SU-DHL-6 (cell line): ENCODE measurements at regions not wholly inside any gene's neighbourhood (a gene's known extent, or its start where the extent isn't known, plus 50 kb on each side); places are given as distances from the start of the nearest gene placed in this dataset.

Source experiments
- H2AFZ ChIP-seq: fragments of 200-600 bp; sonication (generic); 2 replicates; pipeline ENCODE4 v1.6.1; 2014; ENCODE audit warnings: low read depth, mild to moderate bottlenecking, moderate library complexity, mixed read lengths, antibody characterized with exemption, low read length; ENCODE audit not compliant: severe bottlenecking
- H3F3A ChIP-seq: fragments of 200-600 bp; shearing (Covaris generic); 2 replicates; pipeline ENCODE4 v1.6.0; 2016; ENCODE audit warnings: antibody characterized with exemption, mild to moderate bottlenecking; ENCODE audit not compliant: insufficient read depth
- H3K27ac ChIP-seq: fragments of 200-600 bp; sonication (generic); 2 replicates; pipeline ENCODE4 v1.5.1; 2016; ENCODE audit warnings: low read depth, mild to moderate bottlenecking, low read length, moderate library complexity, mixed read lengths
- H3K27me3 ChIP-seq: fragments of 200-600 bp; sonication (generic), shearing (Covaris generic); 2 replicates; pipeline ENCODE4 v1.6.0; 2014; ENCODE audit warnings: mild to moderate bottlenecking, low read length
- H3K36me3 ChIP-seq: fragments of 200-600 bp; sonication (generic); 2 replicates; pipeline ENCODE4 v1.6.1; 2014; ENCODE audit warnings: mild to moderate bottlenecking, low read length, mixed read lengths
- H3K4me2 ChIP-seq: fragments of 300-600, 200-600 bp; shearing (Covaris generic), sonication (generic); 2 replicates; pipeline ENCODE4 v1.6.0; 2014; ENCODE audit warnings: low read length, low read depth, mild to moderate bottlenecking; ENCODE audit not compliant: poor library complexity, severe bottlenecking
- H3K4me3 ChIP-seq: fragments of 200-600 bp; sonication (generic); 2 replicates; pipeline ENCODE4 v1.5.1; 2014; ENCODE audit warnings: antibody characterized with exemption, low read length, mild to moderate bottlenecking, mixed read lengths; ENCODE audit not compliant: insufficient read depth, poor library complexity, severe bottlenecking
- H3K79me2 ChIP-seq: fragments of 200-600 bp; sonication (generic); 2 replicates; pipeline ENCODE4 v1.6.1; 2014; ENCODE audit warnings: mild to moderate bottlenecking, low read length, moderate library complexity; ENCODE audit not compliant: insufficient read depth
- H3K9ac ChIP-seq: fragments of 200-600 bp; sonication (generic); 2 replicates; pipeline ENCODE4 v1.7.0; 2014; ENCODE audit warnings: mild to moderate bottlenecking, low read length
- H3K9me2 ChIP-seq: fragments of 200-600 bp; sonication (generic); replicated peaks from 2 replicates; pipeline ENCODE4 v1.6.1; 2014; ENCODE audit warnings: low read length; ENCODE audit not compliant: insufficient read depth
- H3K9me3 ChIP-seq: fragments of 200-600 bp; sonication (generic); 2 replicates; pipeline ENCODE4 v1.6.1; 2014; ENCODE audit warnings: low read length, mixed read lengths; ENCODE audit not compliant: insufficient read depth
- H4K20me1 ChIP-seq: fragments of 200-600 bp; sonication (generic); 2 replicates; pipeline ENCODE4 v1.6.1; 2014; ENCODE audit warnings: low read depth, mild to moderate bottlenecking, antibody characterized with exemption, low read length, moderate library complexity, mixed read lengths
- CTCF ChIP-seq: fragments of 200-600 bp; sonication (generic); IDR thresholded peaks from one replicate; pipeline ENCODE4 v1.5.1; 2017; ENCODE audit warnings: antibody characterized with exemption, mild to moderate bottlenecking, low read length, moderate library complexity; ENCODE audit not compliant: insufficient read depth, poor library complexity, severe bottlenecking
- EZH2phosphoT487 ChIP-seq: fragments of 200-600 bp; sonication (generic), shearing (Covaris generic); conservative IDR thresholded peaks from 2 replicates; pipeline ENCODE4 v1.6.1; 2018; ENCODE audit warnings: mild to moderate bottlenecking, antibody characterized with exemption, low read length, moderate library complexity, mixed read lengths

- Histone ChIP-seq H3F3A (no peaks in the 10 kb centered on the region), H3K9me3 (no peaks in the 10 kb centered on the region)
Measured at GRCh38 chr1:30023339-30024022, 699.9 kb downstream of the MATN1 start.

DNA sequence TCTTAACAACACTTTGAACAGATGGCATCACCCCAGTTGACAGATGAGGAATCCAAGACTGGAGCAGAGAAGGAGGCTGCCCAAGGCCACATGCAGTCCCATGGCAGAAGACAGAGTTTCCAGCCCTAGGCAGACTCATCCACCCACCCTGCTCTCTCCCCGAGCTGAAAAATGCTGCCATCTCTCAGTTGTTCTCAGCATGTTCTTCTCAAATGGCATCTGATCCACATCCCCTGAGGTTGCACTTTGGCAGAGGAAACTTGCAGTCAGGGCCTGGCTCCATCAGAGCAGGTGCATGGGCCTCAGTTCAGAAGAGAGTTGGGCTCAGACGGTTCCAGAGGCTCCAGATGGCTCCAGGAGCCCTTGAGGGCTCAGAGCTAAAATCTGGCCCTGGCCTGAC, 709.4 kb downstream of the MATN1 start:
- Histone ChIP-seq H2AFZ (no peak overlapping the region), H3K27ac (no peak overlapping the region), H3K79me2 (no peaks in the 10 kb centered on the region)

More at GRCh38 chr1:30023339-30024022, 699.9 kb downstream of the MATN1 start:
- H3K4me3 ChIP-seq: no peak overlapping the region
- H3K27me3 ChIP-seq: no peaks in the 10 kb centered on the region
- H3K36me3 ChIP-seq: no peaks in the 10 kb centered on the region
- no peak overlapping the region for H3K9ac ChIP-seq
- H3K9me2 ChIP-seq: no peaks in the 10 kb centered on the region
- no peak overlapping the region for H3K27ac ChIP-seq
- no peak overlapping the region for H2AFZ ChIP-seq
- no peak overlapping the region for H3K4me2 ChIP-seq
- H3K79me2 ChIP-seq: no peaks in the 10 kb centered on the region
- no peaks in the 10 kb centered on the region for H4K20me1 ChIP-seq
- TF ChIP-seq EZH2phosphoT487: no peak
- TF ChIP-seq CTCF: no peak

DNA sequence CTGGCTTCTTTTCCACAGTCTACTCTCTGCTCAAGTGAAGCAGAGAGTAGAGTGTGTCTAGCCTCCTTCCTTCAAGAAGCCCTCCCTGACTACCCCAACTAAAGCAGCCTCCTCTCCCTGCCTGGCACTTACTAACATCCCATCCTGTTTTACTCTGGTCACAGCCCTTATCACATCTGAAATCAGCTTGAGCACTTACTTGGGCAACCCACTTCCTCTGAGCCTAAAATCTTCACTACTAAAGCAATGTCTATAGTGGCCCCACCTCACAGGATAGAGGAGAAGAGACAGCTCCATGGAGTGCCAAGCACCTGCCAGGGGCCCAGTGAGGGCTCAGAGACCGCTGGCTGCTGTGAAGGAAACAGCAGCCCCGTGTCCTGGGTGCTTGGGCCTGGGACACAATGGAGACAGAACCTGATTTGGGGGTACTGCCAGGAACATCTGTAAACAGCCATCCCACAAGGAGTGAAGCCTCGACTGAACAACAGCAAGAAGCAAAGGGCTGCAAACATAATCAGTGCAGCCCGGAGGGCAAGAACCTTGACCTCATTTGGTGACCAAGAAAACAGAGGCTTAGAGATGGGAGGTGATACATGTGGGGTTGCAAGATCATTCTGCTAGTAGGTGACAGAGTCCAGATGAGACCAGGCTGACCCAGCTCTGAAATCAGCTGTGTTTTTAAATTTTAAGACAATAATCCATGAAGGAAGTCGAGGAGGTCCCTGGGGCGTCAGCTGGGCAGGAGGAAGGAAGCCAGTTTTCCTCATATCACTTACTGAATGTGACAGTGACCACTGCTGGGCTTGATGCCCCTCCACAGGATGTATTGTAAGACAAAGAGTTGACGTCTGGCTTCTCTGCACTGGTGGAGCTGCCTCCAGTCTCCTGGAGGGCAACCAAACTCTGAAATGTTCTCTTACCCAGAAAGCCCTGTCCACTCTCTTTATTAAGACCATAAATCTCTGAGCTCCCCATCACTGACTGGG, 710.6 kb downstream of the MATN1 start:
- Histone ChIP-seq H2AFZ (no peak overlapping the region), H3K9me2 (no peaks in the 10 kb centered on the region), H3K36me3 (no peaks in the 10 kb centered on the region), H3K27ac (no peak overlapping the region), H3K79me2 (no peaks in the 10 kb centered on the region), H3K4me3 (no peak overlapping the region), H3K9ac (no peak overlapping the region), H3K4me2 (no peak overlapping the region), H4K20me1 (no peaks in the 10 kb centered on the region), H3K27me3 (no peaks in the 10 kb centered on the region), H3K9me3 (no peaks in the 10 kb centered on the region), H3F3A (no peaks in the 10 kb centered on the region)
- no peak for TF ChIP-seq EZH2phosphoT487
- no peak for TF ChIP-seq CTCF

More for the DNA sequence above, 709.4 kb downstream of the MATN1 start:
- H3K9me2 ChIP-seq: no peaks in the 10 kb centered on the region
- no peak overlapping the region for H3K9ac ChIP-seq
- TF ChIP-seq EZH2phosphoT487: no peak
- TF ChIP-seq CTCF: no peak
- H3K9me3 ChIP-seq: no peaks in the 10 kb centered on the region
- no peaks in the 10 kb centered on the region for H3K27me3 ChIP-seq
- no peaks in the 10 kb centered on the region for H3K36me3 ChIP-seq
- H4K20me1 ChIP-seq: no peaks in the 10 kb centered on the region
- no peak overlapping the region for H3K4me2 ChIP-seq
- H3F3A ChIP-seq: no peaks in the 10 kb centered on the region
- no peak overlapping the region for H3K4me3 ChIP-seq
